ENCODE measurements at regions not wholly inside any gene's neighbourhood (a gene's known extent, or its start where the extent isn't known, plus 50 kb on each side); places are given as distances from the start of the nearest gene placed in this dataset.

DNA sequence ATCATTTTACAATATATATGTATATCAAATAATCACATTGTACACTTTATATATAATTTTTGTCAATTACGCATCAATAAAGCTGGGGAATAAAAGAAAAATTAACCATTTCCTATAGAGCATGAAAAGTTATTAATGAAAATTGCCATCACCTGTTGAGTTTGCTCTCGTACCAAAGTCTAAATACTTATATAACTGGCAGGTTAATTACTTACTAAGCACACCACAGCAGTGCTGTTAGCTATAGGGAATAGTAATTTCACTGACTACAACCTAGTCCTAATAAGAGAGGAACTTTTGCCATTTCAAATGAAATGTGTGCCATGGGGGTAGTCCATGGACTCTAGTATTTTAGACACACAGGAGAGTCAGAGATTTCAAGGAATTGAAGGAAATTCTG is 176.9 kb upstream of the COL1A2 start:
- Histone ChIP-seq H3K27me3 (ENCODE audit: control insufficient read depth, insufficient read depth, low read length) (no peaks in the 10 kb centered on the region), H3K4me3 (ENCODE audit: low read length in 3 of 3) (no peak overlapping the region), H3K36me3 (ENCODE audit: control insufficient read depth in 2 of 3, insufficient read depth in 3 of 3, low read length in 3 of 3) (no peaks in the 10 kb centered on the region), H3K9ac (ENCODE audit: low read length in 3 of 3) (no peak overlapping the region), H3K9me3 (ENCODE audit: control insufficient read depth in 2 of 3, insufficient read depth in 1 of 3, low read length in 3 of 3) (peaks cover 0 to 3% (median 0%) of the 10 kb centered on the region in 3 donors), H3K27ac (ENCODE audit: low read depth in 2 of 2, low read length in 2 of 2) (no peak overlapping the region), H3K4me1 (ENCODE audit: control insufficient read depth in 2 of 3, insufficient read depth in 2 of 3, low read depth in 1 of 3, low read length in 3 of 3) (no peaks in the 10 kb centered on the region)
- FAIRE-seq (no peak), DNase-seq (no peak)
- intact Hi-C loops (cut with DNase I): no loop called here
- TF ChIP-seq, protein P1, sequence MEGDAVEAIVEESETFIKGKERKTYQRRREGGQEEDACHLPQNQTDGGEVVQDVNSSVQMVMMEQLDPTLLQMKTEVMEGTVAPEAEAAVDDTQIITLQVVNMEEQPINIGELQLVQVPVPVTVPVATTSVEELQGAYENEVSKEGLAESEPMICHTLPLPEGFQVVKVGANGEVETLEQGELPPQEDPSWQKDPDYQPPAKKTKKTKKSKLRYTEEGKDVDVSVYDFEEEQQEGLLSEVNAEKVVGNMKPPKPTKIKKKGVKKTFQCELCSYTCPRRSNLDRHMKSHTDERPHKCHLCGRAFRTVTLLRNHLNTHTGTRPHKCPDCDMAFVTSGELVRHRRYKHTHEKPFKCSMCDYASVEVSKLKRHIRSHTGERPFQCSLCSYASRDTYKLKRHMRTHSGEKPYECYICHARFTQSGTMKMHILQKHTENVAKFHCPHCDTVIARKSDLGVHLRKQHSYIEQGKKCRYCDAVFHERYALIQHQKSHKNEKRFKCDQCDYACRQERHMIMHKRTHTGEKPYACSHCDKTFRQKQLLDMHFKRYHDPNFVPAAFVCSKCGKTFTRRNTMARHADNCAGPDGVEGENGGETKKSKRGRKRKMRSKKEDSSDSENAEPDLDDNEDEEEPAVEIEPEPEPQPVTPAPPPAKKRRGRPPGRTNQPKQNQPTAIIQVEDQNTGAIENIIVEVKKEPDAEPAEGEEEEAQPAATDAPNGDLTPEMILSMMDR (IDR thresholded peaks at IDR 0.05; ENCODE audit: borderline replicate concordance, extremely low read depth, insufficient read depth): no peak

- TF ChIP-seq, protein P1 (IDR thresholded peaks at IDR 0.05; ENCODE audit: borderline replicate concordance, extremely low read depth, insufficient read depth): no peak
- no peak for FAIRE-seq
- intact Hi-C loops (cut with DNase I): no loop called here
These were observed 172.2 kb upstream of the COL1A2 start for GRCh38 chr7:94222516-94222915.

GRCh38 chr7:94223375-94224084 is 171.2 kb upstream of the COL1A2 start:
- FAIRE-seq (no peak), DNase-seq (peak in 3 of 5 donors; percentile 10 to 36 (median 34))
- H3K27ac ChIP-seq (ENCODE audit: low read depth in 2 of 2, low read length in 2 of 2): no peak overlapping the region
- H3K27me3 ChIP-seq (ENCODE audit: control insufficient read depth, insufficient read depth, low read length): no peaks in the 10 kb centered on the region
- H3K4me1 ChIP-seq (ENCODE audit: control insufficient read depth in 2 of 3, insufficient read depth in 2 of 3, low read depth in 1 of 3, low read length in 3 of 3): no peaks in the 10 kb centered on the region
- intact Hi-C loops (cut with DNase I): no loop called here
- TF ChIP-seq, protein P1 (IDR thresholded peaks at IDR 0.05; ENCODE audit: borderline replicate concordance, extremely low read depth, insufficient read depth): peak; percentile 7
- no peak overlapping the region for H3K9ac ChIP-seq (ENCODE audit: low read length in 3 of 3)
- no peak overlapping the region for H3K4me3 ChIP-seq (ENCODE audit: low read length in 3 of 3)
- H3K36me3 ChIP-seq (ENCODE audit: control insufficient read depth in 2 of 3, insufficient read depth in 3 of 3, low read length in 3 of 3): no peaks in the 10 kb centered on the region
- H3K9me3 ChIP-seq (ENCODE audit: control insufficient read depth in 2 of 3, insufficient read depth in 1 of 3, low read length in 3 of 3): no peaks in the 10 kb centered on the region

More at GRCh38 chr7:94222516-94222915, 172.2 kb upstream of the COL1A2 start:
- DNase-seq: no peak
- H3K9me3 ChIP-seq (ENCODE audit: control insufficient read depth in 2 of 3, insufficient read depth in 1 of 3, low read length in 3 of 3): no peaks in the 10 kb centered on the region
- H3K27ac ChIP-seq (ENCODE audit: low read depth in 2 of 2, low read length in 2 of 2): no peak overlapping the region
- no peaks in the 10 kb centered on the region for H3K36me3 ChIP-seq (ENCODE audit: control insufficient read depth in 2 of 3, insufficient read depth in 3 of 3, low read length in 3 of 3)
- H3K4me1 ChIP-seq (ENCODE audit: control insufficient read depth in 2 of 3, insufficient read depth in 2 of 3, low read depth in 1 of 3, low read length in 3 of 3): no peaks in the 10 kb centered on the region
- H3K4me3 ChIP-seq (ENCODE audit: low read length in 3 of 3): no peak overlapping the region
- H3K9ac ChIP-seq (ENCODE audit: low read length in 3 of 3): no peak overlapping the region
- H3K27me3 ChIP-seq (ENCODE audit: control insufficient read depth, insufficient read depth, low read length): no peaks in the 10 kb centered on the region
